Hepatocyte (in vitro differentiated cells): ENCODE measurements at regions not wholly inside any gene's neighbourhood (a gene's known extent, or its start where the extent isn't known, plus 50 kb on each side); places are given as distances from the start of the nearest gene placed in this dataset.

Source experiments
- DNase-seq: peaks from one replicate; pipeline ENCODE4 v3.0.0-alpha.2; 2016; ENCODE audit warnings: low spot score
- H2AFZ ChIP-seq: fragments of 200-600 bp; sonication (generic); 2 replicates; pipeline ENCODE4 v1.6.0; 2016; ENCODE audit warnings: antibody characterized with exemption, mild to moderate bottlenecking
- H3K27ac ChIP-seq: fragments of 200-600 bp; sonication (generic); 2 replicates; pipeline ENCODE4 v1.5.1; 2016; ENCODE audit warnings: mild to moderate bottlenecking
- H3K27me3 ChIP-seq: fragments of 200-600 bp; sonication (generic); 2 replicates; pipeline ENCODE4 v1.6.1; 2016
- H3K36me3 ChIP-seq: fragments of 200-600 bp; sonication (generic); replicated peaks from 2 replicates; pipeline ENCODE4 v1.5.1; 2016; ENCODE audit warnings: low read depth; ENCODE audit not compliant: insufficient read depth
- H3K4me1 ChIP-seq: fragments of 200-600 bp; sonication (generic); 2 replicates; pipeline ENCODE4 v1.5.1; 2016; ENCODE audit warnings: mild to moderate bottlenecking, moderate library complexity; ENCODE audit not compliant: insufficient read depth
- H3K4me2 ChIP-seq: fragments of 200-600 bp; sonication (generic); 2 replicates; pipeline ENCODE4 v1.6.0; 2016
- H3K4me3 ChIP-seq: fragments of 200-600 bp; sonication (generic); 2 replicates; pipeline ENCODE4 v1.5.1; 2016; ENCODE audit warnings: mild to moderate bottlenecking
- H3K79me2 ChIP-seq: fragments of 200-600 bp; sonication (generic); 2 replicates; pipeline ENCODE4 v1.6.0; 2017; ENCODE audit warnings: mild to moderate bottlenecking
- H3K9me2 ChIP-seq: fragments of 200-600 bp; sonication (generic); replicated peaks from 2 replicates; pipeline ENCODE4 v1.6.0; 2017; ENCODE audit warnings: mild to moderate bottlenecking; ENCODE audit not compliant: insufficient read depth
- H3K9me3 ChIP-seq: fragments of 200-600 bp; sonication (generic); 2 replicates; pipeline ENCODE4 v1.5.1; 2016; ENCODE audit warnings: low read depth, mild to moderate bottlenecking
- H4K20me1 ChIP-seq: fragments of 200-600 bp; sonication (generic); 2 replicates; pipeline ENCODE4 v1.6.0; 2016; ENCODE audit warnings: mild to moderate bottlenecking; ENCODE audit not compliant: insufficient read depth, poor library complexity, severe bottlenecking
- EZH2 ChIP-seq: fragments of 200-600 bp; sonication (generic); IDR thresholded peaks from 2 replicates; pipeline ENCODE4 v1.6.1; 2016; ENCODE audit warnings: antibody characterized with exemption, mild to moderate bottlenecking, borderline replicate concordance
- EZH2phosphoT487 ChIP-seq: fragments of 200-600 bp; sonication (generic); IDR thresholded peaks from one replicate; pipeline ENCODE4 v1.6.1; 2018; ENCODE audit warnings: antibody characterized with exemption, mild to moderate bottlenecking, low read depth, moderate library complexity; ENCODE audit not compliant: unreplicated experiment, severe bottlenecking
- WGBS: methylation state at CpG from one replicate; pipeline ENCODE4 v1.1.6; 2016; ENCODE audit warnings: low lambda C conversion rate; ENCODE audit errors: missing lambda C conversion rate; 5-methylcytosine and 5-hydroxymethylcytosine counted together
- TF ChIP-seq, protein P1 (sequence below): fragments of 200-600 bp; sonication (generic); IDR thresholded peaks from 2 replicates; pipeline ENCODE4 v1.5.1; 2016; ENCODE audit warnings: antibody characterized with exemption, mild to moderate bottlenecking; ENCODE audit not compliant: poor library complexity

- WGBS = 86% methylated on average over 1 of the region's 1 CpG
- no peak overlapping the region for H2AFZ ChIP-seq
Observed at GRCh38 chr3:147977001-147977400, 567.8 kb downstream of the ZIC1 start.

GRCh38 chr3:147987549-147987948 is 578.4 kb downstream of the ZIC1 start:
- no peaks in the 10 kb centered on the region for H3K27me3 ChIP-seq
- H3K79me2 ChIP-seq = no peaks in the 10 kb centered on the region
- no peak overlapping the region for H3K4me2 ChIP-seq
- no peaks in the 10 kb centered on the region for H3K36me3 ChIP-seq
- no peaks in the 10 kb centered on the region for H3K9me2 ChIP-seq
- no peaks in the 10 kb centered on the region for H3K4me1 ChIP-seq
- H4K20me1 ChIP-seq = no peaks in the 10 kb centered on the region
- H3K27ac ChIP-seq = no peak overlapping the region
- no peak overlapping the region for H2AFZ ChIP-seq
- 100% methylated on average over 1 of the region's 1 CpG for WGBS
- DNase-seq = no peak
- TF ChIP-seq EZH2 (no peak), EZH2phosphoT487 (no peak)
- TF ChIP-seq, protein P1, sequence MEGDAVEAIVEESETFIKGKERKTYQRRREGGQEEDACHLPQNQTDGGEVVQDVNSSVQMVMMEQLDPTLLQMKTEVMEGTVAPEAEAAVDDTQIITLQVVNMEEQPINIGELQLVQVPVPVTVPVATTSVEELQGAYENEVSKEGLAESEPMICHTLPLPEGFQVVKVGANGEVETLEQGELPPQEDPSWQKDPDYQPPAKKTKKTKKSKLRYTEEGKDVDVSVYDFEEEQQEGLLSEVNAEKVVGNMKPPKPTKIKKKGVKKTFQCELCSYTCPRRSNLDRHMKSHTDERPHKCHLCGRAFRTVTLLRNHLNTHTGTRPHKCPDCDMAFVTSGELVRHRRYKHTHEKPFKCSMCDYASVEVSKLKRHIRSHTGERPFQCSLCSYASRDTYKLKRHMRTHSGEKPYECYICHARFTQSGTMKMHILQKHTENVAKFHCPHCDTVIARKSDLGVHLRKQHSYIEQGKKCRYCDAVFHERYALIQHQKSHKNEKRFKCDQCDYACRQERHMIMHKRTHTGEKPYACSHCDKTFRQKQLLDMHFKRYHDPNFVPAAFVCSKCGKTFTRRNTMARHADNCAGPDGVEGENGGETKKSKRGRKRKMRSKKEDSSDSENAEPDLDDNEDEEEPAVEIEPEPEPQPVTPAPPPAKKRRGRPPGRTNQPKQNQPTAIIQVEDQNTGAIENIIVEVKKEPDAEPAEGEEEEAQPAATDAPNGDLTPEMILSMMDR = no peak
- no peaks in the 10 kb centered on the region for H3K9me3 ChIP-seq
- no peak overlapping the region for H3K4me3 ChIP-seq

More at GRCh38 chr3:147977001-147977400, 567.8 kb downstream of the ZIC1 start:
- TF ChIP-seq EZH2phosphoT487 = no peak
- TF ChIP-seq, protein P1 = no peak
- TF ChIP-seq EZH2 = no peak
- Histone ChIP-seq H3K9me3 (no peaks in the 10 kb centered on the region), H3K4me1 (no peaks in the 10 kb centered on the region), H3K9me2 (no peaks in the 10 kb centered on the region), H3K27ac (no peak overlapping the region), H3K4me2 (no peak overlapping the region), H3K27me3 (no peaks in the 10 kb centered on the region), H3K36me3 (no peaks in the 10 kb centered on the region), H3K79me2 (no peaks in the 10 kb centered on the region), H3K4me3 (no peak overlapping the region), H4K20me1 (no peaks in the 10 kb centered on the region)
- no peak for DNase-seq

- H3K4me2 ChIP-seq = no peak overlapping the region
- TF ChIP-seq EZH2 (no peak), EZH2phosphoT487 (no peak)
- TF ChIP-seq, protein P1 = no peak
- DNase-seq = no peak
- no peaks in the 10 kb centered on the region for H4K20me1 ChIP-seq
- H3K79me2 ChIP-seq = no peaks in the 10 kb centered on the region
- no peak overlapping the region for H3K4me3 ChIP-seq
- no peaks in the 10 kb centered on the region for H3K4me1 ChIP-seq
- WGBS = 95% methylated on average over 27 of the region's 27 CpGs
- H3K27me3 ChIP-seq = no peaks in the 10 kb centered on the region
- no peaks in the 10 kb centered on the region for H3K9me2 ChIP-seq
- no peaks in the 10 kb centered on the region for H3K9me3 ChIP-seq
- no peak overlapping the region for H2AFZ ChIP-seq
- H3K27ac ChIP-seq = no peak overlapping the region
- H3K36me3 ChIP-seq = no peaks in the 10 kb centered on the region
Observed at GRCh38 chr3:147989344-147989743, 580.2 kb downstream of the ZIC1 start.

DNA sequence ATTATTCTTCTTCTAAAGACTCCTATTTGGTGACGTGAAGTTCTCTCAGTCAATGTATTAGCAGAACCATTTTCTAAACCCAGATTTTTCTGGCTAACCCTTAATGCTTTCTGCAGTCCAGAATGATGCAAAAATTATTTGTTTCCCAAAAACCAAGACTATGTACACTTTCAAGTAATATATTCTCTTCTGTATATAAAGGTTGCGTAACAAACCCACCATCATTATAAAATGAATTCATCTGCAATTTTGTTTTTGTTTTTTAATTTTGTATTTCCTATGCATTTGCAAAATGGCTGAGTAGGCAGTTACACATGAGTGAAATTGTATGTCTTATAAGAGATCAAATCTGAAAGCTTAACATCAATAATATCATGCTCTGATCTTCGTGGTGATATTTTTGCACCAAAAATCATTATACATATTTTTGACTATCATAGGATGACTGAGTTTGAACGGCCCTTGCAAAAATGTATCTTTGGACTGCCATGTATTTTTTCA is 593.6 kb downstream of the ZIC1 start:
- no peak overlapping the region for H3K4me2 ChIP-seq
- no peaks in the 10 kb centered on the region for H3K9me3 ChIP-seq
- H3K4me3 ChIP-seq = no peak overlapping the region
- H3K4me1 ChIP-seq = no peaks in the 10 kb centered on the region
- no peaks in the 10 kb centered on the region for H3K36me3 ChIP-seq
- H3K9me2 ChIP-seq = no peaks in the 10 kb centered on the region
- no peak overlapping the region for H2AFZ ChIP-seq
- 88% methylated on average over 4 of the region's 4 CpGs for WGBS
- H4K20me1 ChIP-seq = no peaks in the 10 kb centered on the region
- no peak for DNase-seq
- TF ChIP-seq EZH2phosphoT487 (no peak), EZH2 (no peak)
- TF ChIP-seq, protein P1 = no peak
- no peak overlapping the region for H3K27ac ChIP-seq
- no peaks in the 10 kb centered on the region for H3K27me3 ChIP-seq
- H3K79me2 ChIP-seq = no peaks in the 10 kb centered on the region
